Sciatic nerve (tissue), 2 donors: ENCODE measurements at regions not wholly inside any gene's neighbourhood (a gene's known extent, or its start where the extent isn't known, plus 50 kb on each side); places are given as distances from the start of the nearest gene placed in this dataset.

Source experiments
- ATAC-seq: fragments of 200-7000 bp; cut with Tn5 transposase; one replicate; pipeline ENCODE4 v1.9.1; 2020; ENCODE audit warnings: mild to moderate bottlenecking, moderate library complexity
- DNase-seq: peaks from one replicate; pipeline ENCODE4 v3.0.0-alpha.2; 2020; ENCODE audit warnings: low spot score
- intact Hi-C: fragments of 100-400 bp; cut with DNase I; formaldehyde crosslinking; loops from one replicate; pipeline ENCODE4 v1.14.2; 2022
- donor health status: DM: no; HTN: no; CAD: no.
- donor health status: DM: no; HTN: no; CAD: no.

GRCh38 chr13:21757763-21758162 is 86.9 kb downstream of the FGF9 start:
- no peak for ATAC-seq
- intact Hi-C loops: no loop called here

GRCh38 chr13:21758441-21758840 is 87.6 kb downstream of the FGF9 start:
- ATAC-seq (no peak), DNase-seq (no peak)
- intact Hi-C loops: no loop called here

More at GRCh38 chr13:21757763-21758162, 86.9 kb downstream of the FGF9 start:
- DNase-seq: no peak

- no peak for DNase-seq
- ATAC-seq: no peak
- intact Hi-C loops: no loop called here
Measured at GRCh38 chr13:21759463-21759862, 88.6 kb downstream of the FGF9 start.

- intact Hi-C loops: no loop called here
- no peak for ATAC-seq
- DNase-seq: no peak
Measured at GRCh38 chr13:21759911-21760310, 89.0 kb downstream of the FGF9 start.

- DNase-seq: no peak
- intact Hi-C loops: no loop called here
- no peak for ATAC-seq
Measured at GRCh38 chr13:21761770-21762169, 90.9 kb downstream of the FGF9 start.

GRCh38 chr13:21762512-21762911 is 91.6 kb downstream of the FGF9 start:
- ATAC-seq: no peak
- no peak for DNase-seq
- intact Hi-C loops: no loop called here

GRCh38 chr13:21767032-21767431 is 96.2 kb downstream of the FGF9 start:
- ATAC-seq: no peak
- intact Hi-C loops: no loop called here
- no peak for DNase-seq

- ATAC-seq (no peak), DNase-seq (no peak)
- intact Hi-C loops: no loop called here
Measured at GRCh38 chr13:21771075-21771474, 100.2 kb downstream of the FGF9 start.

GRCh38 chr13:21777166-21777565 is 106.3 kb downstream of the FGF9 start:
- intact Hi-C loops: no loop called here
- ATAC-seq (no peak), DNase-seq (no peak)

- intact Hi-C loops: no loop called here
- ATAC-seq: no peak
- no peak for DNase-seq
Measured at GRCh38 chr13:21777813-21778212, 106.9 kb downstream of the FGF9 start.

- intact Hi-C loops: no loop called here
- no peak for ATAC-seq
- no peak for DNase-seq
Measured at GRCh38 chr13:21782736-21783135, 111.9 kb downstream of the FGF9 start.

GRCh38 chr13:21785990-21786389 is 115.1 kb downstream of the FGF9 start:
- ATAC-seq (no peak), DNase-seq (no peak)
- intact Hi-C loops: no loop called here

- intact Hi-C loops: no loop called here
- DNase-seq: no peak
- ATAC-seq: no peak
Measured at GRCh38 chr13:21796066-21796465, 125.2 kb downstream of the FGF9 start.

- DNase-seq (no peak), ATAC-seq (no peak)
- intact Hi-C loops: no loop called here
Measured at GRCh38 chr13:21796775-21797514, 126.1 kb downstream of the FGF9 start.

- intact Hi-C loops: no loop called here
- ATAC-seq: no peak
- no peak for DNase-seq
Measured at GRCh38 chr13:21797736-21798135, 126.9 kb downstream of the FGF9 start.

GRCh38 chr13:21798181-21798580 is 127.3 kb downstream of the FGF9 start:
- no peak for DNase-seq
- no peak for ATAC-seq
- intact Hi-C loops: no loop called here

- intact Hi-C loops: no loop called here
- ATAC-seq: no peak
- DNase-seq: no peak
Measured at GRCh38 chr13:21799671-21800070, 128.8 kb downstream of the FGF9 start.

- ATAC-seq (no peak), DNase-seq (no peak)
- intact Hi-C loops: no loop called here
Measured at GRCh38 chr13:21800837-21801616, 130.2 kb downstream of the FGF9 start.

GRCh38 chr13:21805733-21806132 is 134.9 kb downstream of the FGF9 start:
- intact Hi-C loops: no loop called here
- DNase-seq (no peak), ATAC-seq (no peak)

- ATAC-seq (no peak), DNase-seq (no peak)
- intact Hi-C loops: no loop called here
Measured at GRCh38 chr13:21812192-21812626, 141.3 kb downstream of the FGF9 start.

- intact Hi-C loops: no loop called here
- no peak for ATAC-seq
- DNase-seq: no peak
Measured at GRCh38 chr13:21813110-21813509, 142.2 kb downstream of the FGF9 start.
